Endothelial cell of umbilical vein (primary cell): ENCODE measurements at regions not wholly inside any gene's neighbourhood (a gene's known extent, or its start where the extent isn't known, plus 50 kb on each side); places are given as distances from the start of the nearest gene placed in this dataset.

Experiments used
- BruUV-seq: library from RNA; stranded (reverse); fragments of 400-500 nt; replicated peaks from 2 replicates; lab custom pipeline; 2021; lab: Mats Ljungman, UMichigan
- CTCF ChIA-PET: fragments of 300-600, 350-600 bp; sonication (Branson Sonifier 250); formaldehyde crosslinking; loops from one replicate; lab custom pipeline; 2021; ENCODE audit warnings: antibody characterized with exemption, inconsistent platforms; lab: Charles Lee
- POLR2A ChIA-PET: fragments of 300-600, 350-600 bp; sonication (Branson Sonifier 250); formaldehyde crosslinking; loops from one replicate; lab custom pipeline; 2021; ENCODE audit warnings: antibody characterized with exemption, inconsistent platforms; lab: Charles Lee
- DNase-seq: peaks from one replicate; pipeline ENCODE4 v3.0.0-alpha.2; 2011; ENCODE audit warnings: low read depth, low spot score
- FAIRE-seq: peaks from 2 replicates; lab custom pipeline; 2011; peaks lifted over from hg19 to GRCh38; lab: Jason Lieb, UNC
- H2AFZ ChIP-seq: 2 replicates; pipeline ENCODE4 v1.6.0; 2012; ENCODE audit warnings: low read depth, low read length, control low read depth, inconsistent platforms
- H3K27ac ChIP-seq: 2 replicates; pipeline ENCODE4 v1.5.1; 2011; ENCODE audit warnings: low read depth, mild to moderate bottlenecking, control low read depth, low read length, moderate library complexity; ENCODE audit not compliant: insufficient read depth
- H3K27me3 ChIP-seq, 2 experiments: 2 replicates each; pipeline versions ENCODE4 v1.6.0 to v1.6.1; 2011; ENCODE audit warnings: low read length in 2 of 2, mixed read lengths in 1 of 2; ENCODE audit not compliant: control insufficient read depth in 2 of 2, insufficient read depth in 2 of 2
- H3K36me3 ChIP-seq, 2 experiments: 2 replicates in 1 of 2; 3 replicates in 1 of 2; pipeline ENCODE4 v1.5.1; 2011; ENCODE audit warnings: low read length in 2 of 2, mild to moderate bottlenecking in 1 of 2, moderate library complexity in 1 of 2; ENCODE audit not compliant: control insufficient read depth in 2 of 2, insufficient read depth in 2 of 2; ENCODE audit errors: extremely low read depth in 1 of 2
- H3K4me1 ChIP-seq: 3 replicates; pipeline ENCODE4 v1.5.1; 2011; ENCODE audit warnings: mild to moderate bottlenecking, low read length; ENCODE audit not compliant: control insufficient read depth, insufficient read depth; ENCODE audit errors: extremely low read depth
- H3K4me2 ChIP-seq: 2 replicates; pipeline ENCODE4 v1.6.1; 2011; ENCODE audit warnings: low read length, control low read depth, mixed read lengths; ENCODE audit not compliant: insufficient read depth
- H3K4me3 ChIP-seq, 3 experiments: fragments of 200-600 bp in 1 of 3; sonication (generic), shearing (Covaris generic) in 1 of 3; replicated peaks in 1 of 3; 2 replicates each; pipeline ENCODE4 v1.5.1; 2011 to 2016; ENCODE audit warnings: control low read depth in 3 of 3, low read length in 3 of 3, mild to moderate bottlenecking in 2 of 3, inconsistent platforms in 1 of 3, low read depth in 1 of 3, moderate library complexity in 1 of 3; ENCODE audit not compliant: insufficient read depth in 1 of 3
- H3K79me2 ChIP-seq: 2 replicates; pipeline ENCODE4 v1.6.0; 2012; ENCODE audit warnings: low read length, inconsistent platforms; ENCODE audit not compliant: control insufficient read depth, insufficient read depth
- H3K9ac ChIP-seq: replicated peaks from 2 replicates; pipeline ENCODE3; 2011; ENCODE audit warnings: low read length, control low read depth; ENCODE audit not compliant: insufficient read depth; ENCODE audit errors: extremely low read depth
- H3K9me1 ChIP-seq: replicated peaks from 3 replicates; pipeline ENCODE4 v1.6.0; 2011; ENCODE audit warnings: mild to moderate bottlenecking, low read length; ENCODE audit not compliant: control insufficient read depth, insufficient read depth; ENCODE audit errors: extremely low read depth
- H3K9me3 ChIP-seq: replicated peaks from 2 replicates; pipeline ENCODE4 v1.5.1; 2012; ENCODE audit warnings: low read length, inconsistent platforms; ENCODE audit not compliant: control insufficient read depth, insufficient read depth
- H4K20me1 ChIP-seq: replicated peaks from 2 replicates; pipeline ENCODE3; 2011; ENCODE audit warnings: mild to moderate bottlenecking, low read length; ENCODE audit not compliant: control insufficient read depth, insufficient read depth; ENCODE audit errors: extremely low read depth
- EZH2 ChIP-seq: IDR thresholded peaks from 2 replicates; pipeline ENCODE4 v1.6.1; 2012; ENCODE audit warnings: borderline replicate concordance, low read depth, mild to moderate bottlenecking, moderate library complexity, low read length, inconsistent platforms; ENCODE audit not compliant: severe bottlenecking
- FOS ChIP-seq: IDR thresholded peaks from 2 replicates; pipeline ENCODE4 v1.6.1; 2011; ENCODE audit warnings: mild to moderate bottlenecking, low read length, moderate library complexity, borderline replicate concordance; ENCODE audit not compliant: insufficient read depth
- GATA2 ChIP-seq: IDR thresholded peaks from 2 replicates; pipeline ENCODE4 v1.7.0; 2011; ENCODE audit warnings: low read depth, mild to moderate bottlenecking, moderate library complexity, mixed read lengths, low read length; ENCODE audit not compliant: insufficient read length, insufficient read depth
- JUN ChIP-seq: IDR thresholded peaks from 2 replicates; pipeline ENCODE4 v1.6.1; 2011; ENCODE audit warnings: borderline replicate concordance, low read depth; ENCODE audit not compliant: insufficient read length, insufficient read depth
- MYC ChIP-seq: IDR thresholded peaks from one replicate; pipeline ENCODE4 v1.6.1; 2011; ENCODE audit warnings: mild to moderate bottlenecking, low read depth, low read length
- POLR2A ChIP-seq: IDR thresholded peaks from 2 replicates; pipeline ENCODE4 v1.6.1; 2012; ENCODE audit warnings: low read depth, mild to moderate bottlenecking, control low read depth, low read length
- POLR2AphosphoS5 ChIP-seq: IDR thresholded peaks from 2 replicates; pipeline ENCODE4 v1.6.1; 2012; ENCODE audit warnings: low read depth, mild to moderate bottlenecking, control low read depth, low read length, moderate library complexity; ENCODE audit not compliant: insufficient read depth
- dilution Hi-C: fragments of 300-500 bp; cut with MboI; formaldehyde crosslinking; loops from one replicate; pipeline ENCODE4 v1.15.0; 2019; ENCODE audit warnings: low sequenced_read_pairs; ENCODE audit not compliant: extremely low pct_ligation_motif_present
- intact Hi-C: fragments of 100-400 bp; cut with micrococcal nuclease; formaldehyde crosslinking; loops from one replicate; pipeline ENCODE4 v1.10.0; 2022

GRCh38 chr4:167986044-167986443, 106.3 kb upstream of the ANXA10 start:
- H3K4me3 ChIP-seq: no peak overlapping the region
- no peak overlapping the region for H3K9ac ChIP-seq
- BruUV-seq: no TSS peak
- no peak overlapping the region for H2AFZ ChIP-seq
- H3K79me2 ChIP-seq: no peaks in the 10 kb centered on the region
- FAIRE-seq: no peak
- ChIA-PET CTCF (interaction anchor here (1.0 kb wide), 1 partner anchor 17 kb away, joined by 3 read pairs; no protein-coding TSS in a partner anchor), POLR2A (no interaction called here)
- H3K27ac ChIP-seq: no peak overlapping the region
- no peak for DNase-seq
- TF ChIP-seq MYC: no peak
- TF ChIP-seq JUN: no peak
- H4K20me1 ChIP-seq: no peaks in the 10 kb centered on the region
- H3K9me3 ChIP-seq: no peaks in the 10 kb centered on the region
- dilution Hi-C loops: no loop called here
- intact Hi-C loops: no loop called here
- H3K4me1 ChIP-seq: no peaks in the 10 kb centered on the region
- no peaks in the 10 kb centered on the region for H3K36me3 ChIP-seq
- no peaks in the 10 kb centered on the region for H3K9me1 ChIP-seq
- no peak overlapping the region for H3K4me2 ChIP-seq
- no peaks in the 10 kb centered on the region for H3K27me3 ChIP-seq

- ChIA-PET CTCF (no interaction called here), POLR2A (no interaction called here)
- H4K20me1 ChIP-seq: no peaks in the 10 kb centered on the region
- no peak for DNase-seq
- H3K79me2 ChIP-seq: no peaks in the 10 kb centered on the region
- no peak for FAIRE-seq
- dilution Hi-C loops (no loop called here), intact Hi-C loops (no loop called here)
- no peaks in the 10 kb centered on the region for H3K4me1 ChIP-seq
- H3K4me2 ChIP-seq: no peak overlapping the region
- no peaks in the 10 kb centered on the region for H3K9me1 ChIP-seq
- H3K27ac ChIP-seq: no peak overlapping the region
- H3K9me3 ChIP-seq: no peaks in the 10 kb centered on the region
- no peak overlapping the region for H3K9ac ChIP-seq
- no TSS peak for BruUV-seq
- no peaks in the 10 kb centered on the region for H3K27me3 ChIP-seq
- TF ChIP-seq POLR2A (no peak), EZH2 (no peak), MYC (no peak), GATA2 (no peak), POLR2AphosphoS5 (no peak), FOS (no peak), JUN (no peak)
- no peaks in the 10 kb centered on the region for H3K36me3 ChIP-seq
- no peak overlapping the region for H2AFZ ChIP-seq
- H3K4me3 ChIP-seq: no peak overlapping the region
Observed at GRCh38 chr4:167987285-167987684, 105.1 kb upstream of the ANXA10 start.
